ENCODE measurements at regions not wholly inside any gene's neighbourhood (a gene's known extent, or its start where the extent isn't known, plus 50 kb on each side); places are given as distances from the start of the nearest gene placed in this dataset.

DNA sequence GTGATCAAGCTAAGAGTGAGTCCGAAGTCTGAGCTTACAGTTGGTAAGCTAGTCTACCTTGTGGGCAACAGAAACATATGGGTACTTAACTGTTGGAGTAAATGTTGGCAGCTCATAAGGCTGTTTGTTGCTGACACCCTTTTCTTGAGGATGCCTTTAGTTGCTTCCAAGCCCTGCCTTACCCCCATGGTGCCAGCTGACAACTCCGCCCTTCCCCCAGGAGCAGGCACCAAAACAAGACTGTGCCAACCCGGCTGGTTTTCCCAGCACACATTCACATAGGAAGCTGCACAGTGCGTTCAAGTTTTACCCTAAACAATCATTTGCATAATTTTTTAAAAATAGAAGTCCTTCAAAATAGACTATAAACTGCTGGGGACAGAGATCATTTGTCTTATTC, 150.2 kb upstream of the LMO4 start:
- no peak overlapping the region for H3K27ac ChIP-seq
- intact Hi-C loops (cut with DNase I) = no loop called here
- TF ChIP-seq POLR2AphosphoS5 (IDR thresholded peaks at IDR 0.05; ENCODE audit: insufficient read depth in 1 of 2, low read depth in 1 of 2) (no peak), POLR2A (IDR thresholded peaks at IDR 0.05) (no peak)
- TF ChIP-seq, protein P1, sequence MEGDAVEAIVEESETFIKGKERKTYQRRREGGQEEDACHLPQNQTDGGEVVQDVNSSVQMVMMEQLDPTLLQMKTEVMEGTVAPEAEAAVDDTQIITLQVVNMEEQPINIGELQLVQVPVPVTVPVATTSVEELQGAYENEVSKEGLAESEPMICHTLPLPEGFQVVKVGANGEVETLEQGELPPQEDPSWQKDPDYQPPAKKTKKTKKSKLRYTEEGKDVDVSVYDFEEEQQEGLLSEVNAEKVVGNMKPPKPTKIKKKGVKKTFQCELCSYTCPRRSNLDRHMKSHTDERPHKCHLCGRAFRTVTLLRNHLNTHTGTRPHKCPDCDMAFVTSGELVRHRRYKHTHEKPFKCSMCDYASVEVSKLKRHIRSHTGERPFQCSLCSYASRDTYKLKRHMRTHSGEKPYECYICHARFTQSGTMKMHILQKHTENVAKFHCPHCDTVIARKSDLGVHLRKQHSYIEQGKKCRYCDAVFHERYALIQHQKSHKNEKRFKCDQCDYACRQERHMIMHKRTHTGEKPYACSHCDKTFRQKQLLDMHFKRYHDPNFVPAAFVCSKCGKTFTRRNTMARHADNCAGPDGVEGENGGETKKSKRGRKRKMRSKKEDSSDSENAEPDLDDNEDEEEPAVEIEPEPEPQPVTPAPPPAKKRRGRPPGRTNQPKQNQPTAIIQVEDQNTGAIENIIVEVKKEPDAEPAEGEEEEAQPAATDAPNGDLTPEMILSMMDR (IDR thresholded peaks at IDR 0.05) = no peak
- DNase-seq (ENCODE audit: extremely low spot score in 2 of 2) = no peak
- no peaks in the 10 kb centered on the region for H3K36me3 ChIP-seq
- no peaks in the 10 kb centered on the region for H3K9me3 ChIP-seq
- no peaks in the 10 kb centered on the region for H3K4me1 ChIP-seq
- H3K4me3 ChIP-seq = no peak overlapping the region
- no peaks in the 10 kb centered on the region for H3K27me3 ChIP-seq

DNA sequence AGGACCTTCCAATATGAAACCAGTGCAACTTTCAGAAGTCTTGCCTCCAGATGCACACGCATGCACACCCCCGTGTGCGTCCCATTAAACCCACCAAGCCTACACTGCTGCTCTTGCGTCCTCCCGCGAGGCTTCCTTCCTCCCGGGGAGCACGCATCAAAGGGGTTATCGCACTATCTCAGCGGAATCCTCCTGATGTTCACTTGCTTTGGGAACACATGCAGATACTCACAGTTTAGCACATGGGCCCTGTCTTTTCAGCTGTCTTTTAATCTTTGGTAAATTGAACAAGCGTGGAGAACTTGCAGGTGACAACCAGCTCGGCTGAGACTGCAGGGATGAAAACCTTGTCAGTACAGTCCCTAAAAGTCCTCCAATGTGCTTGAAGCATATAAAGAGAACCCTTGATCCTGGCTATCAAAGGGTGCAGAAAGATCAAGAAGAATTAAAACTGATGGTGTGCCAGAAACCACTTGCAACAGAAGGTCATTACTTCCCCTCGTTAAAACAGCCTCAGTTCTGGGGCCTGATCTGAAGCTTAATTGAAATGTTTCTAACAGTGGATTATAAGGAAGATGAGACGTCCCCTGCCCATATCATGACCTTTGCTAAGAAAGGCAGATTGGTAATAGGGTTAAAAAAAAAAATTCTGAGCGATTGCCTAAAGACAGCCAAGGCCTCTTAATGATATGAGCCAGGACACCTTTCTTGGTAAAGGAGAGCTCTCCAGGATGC, 149.4 kb upstream of the LMO4 start:
- no peaks in the 10 kb centered on the region for H3K27me3 ChIP-seq
- no peak overlapping the region for H3K27ac ChIP-seq
- H3K4me3 ChIP-seq = no peak overlapping the region
- H3K4me1 ChIP-seq = no peaks in the 10 kb centered on the region
- no peaks in the 10 kb centered on the region for H3K9me3 ChIP-seq
- intact Hi-C loops (cut with DNase I) = no loop called here
- DNase-seq (ENCODE audit: extremely low spot score in 2 of 2) = peak in 1 of 2 donors; percentile 16
- TF ChIP-seq POLR2A (IDR thresholded peaks at IDR 0.05) = no peak
- H3K36me3 ChIP-seq = no peaks in the 10 kb centered on the region

DNA sequence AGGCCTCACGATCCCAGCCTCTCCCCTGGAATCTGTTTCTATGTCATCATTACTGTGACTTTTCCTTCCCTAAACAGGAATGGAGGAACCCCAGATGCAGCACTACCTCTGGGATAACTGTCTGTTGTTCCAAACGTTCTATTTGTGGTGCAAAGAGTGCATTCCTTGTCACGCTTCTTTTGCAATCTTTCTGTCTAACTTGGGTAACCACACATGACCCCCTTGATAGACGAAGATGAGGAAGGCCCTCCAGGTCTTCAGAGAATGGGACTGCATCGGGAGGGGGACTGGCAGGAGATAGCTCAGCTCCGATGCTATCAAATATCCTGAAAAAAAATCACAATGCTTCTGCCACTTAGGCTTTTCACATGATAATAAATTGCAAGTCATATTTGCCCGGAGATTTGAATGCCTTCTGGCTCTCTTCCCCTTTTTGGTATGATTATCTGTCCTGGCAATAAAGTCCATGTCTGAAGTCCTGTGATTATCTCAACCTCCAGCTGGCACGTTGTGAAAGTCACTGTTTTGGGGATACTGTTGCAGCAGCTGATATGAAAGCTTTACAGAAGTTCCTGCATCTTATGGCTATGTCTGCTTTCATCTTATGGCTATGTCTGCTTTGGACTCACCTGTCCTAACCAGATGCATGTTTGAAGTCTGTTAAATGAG, 148.7 kb upstream of the LMO4 start:
- no peaks in the 10 kb centered on the region for H3K36me3 ChIP-seq
- DNase-seq (ENCODE audit: extremely low spot score in 2 of 2) = peak in 1 of 2 donors; percentile 47
- H3K9me3 ChIP-seq = no peaks in the 10 kb centered on the region
- no peak for TF ChIP-seq POLR2AphosphoS5 (IDR thresholded peaks at IDR 0.05; ENCODE audit: insufficient read depth in 1 of 2, low read depth in 1 of 2)
- no peak for TF ChIP-seq POLR2A (IDR thresholded peaks at IDR 0.05)
- TF ChIP-seq, protein P1 (IDR thresholded peaks at IDR 0.05) = no peak
- no peaks in the 10 kb centered on the region for H3K27me3 ChIP-seq
- no peak overlapping the region for H3K4me3 ChIP-seq
- no peak overlapping the region for H3K27ac ChIP-seq
- intact Hi-C loops (cut with DNase I) = no loop called here
- H3K4me1 ChIP-seq = no peaks in the 10 kb centered on the region

DNA sequence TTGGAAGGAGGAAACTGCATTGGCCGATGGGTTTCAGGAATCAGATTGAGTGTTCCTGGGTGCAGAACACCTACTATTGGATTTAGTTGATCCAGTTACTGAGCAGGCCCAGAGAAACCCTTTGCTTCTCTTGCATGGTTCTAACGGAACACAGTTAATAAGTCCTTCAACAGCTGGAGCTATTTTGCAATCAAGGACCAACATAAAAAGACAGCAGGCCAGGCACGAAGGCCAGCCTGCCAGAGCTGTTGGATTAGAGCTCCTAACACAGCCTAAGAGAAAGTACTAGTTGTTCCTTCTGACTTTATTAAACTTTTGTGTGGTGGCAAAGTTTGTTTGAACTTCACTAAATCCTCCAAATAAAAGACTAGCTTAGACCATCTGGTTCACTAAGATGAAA, 148.0 kb upstream of the LMO4 start:
- Histone ChIP-seq H3K4me3 (no peak overlapping the region), H3K27me3 (no peaks in the 10 kb centered on the region), H3K9me3 (no peaks in the 10 kb centered on the region), H3K27ac (no peak overlapping the region), H3K4me1 (no peaks in the 10 kb centered on the region), H3K36me3 (no peaks in the 10 kb centered on the region)
- TF ChIP-seq, protein P1 (IDR thresholded peaks at IDR 0.05) = no peak
- DNase-seq (ENCODE audit: extremely low spot score in 2 of 2) = no peak
- intact Hi-C loops (cut with DNase I) = no loop called here

DNA sequence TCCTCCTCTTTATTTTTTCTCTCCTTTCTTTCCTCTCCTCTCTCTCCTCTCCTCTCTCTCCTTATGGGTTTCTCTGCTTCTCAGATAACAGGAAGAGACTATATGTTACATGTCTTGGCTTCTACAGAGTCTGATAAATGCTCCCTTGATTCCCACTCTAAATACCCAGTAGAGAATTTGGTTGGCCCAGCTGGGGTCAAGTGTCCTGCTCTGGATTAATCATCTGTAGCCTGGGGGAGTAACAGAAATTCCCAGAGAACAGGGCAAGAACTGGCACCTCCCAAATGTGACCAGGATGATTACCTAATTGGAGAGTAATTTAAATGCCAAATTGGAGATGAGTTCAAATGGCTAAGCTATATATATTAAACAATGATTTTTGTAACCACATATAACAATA, 146.1 kb upstream of the LMO4 start:
- H3K27me3 ChIP-seq = no peaks in the 10 kb centered on the region
- H3K36me3 ChIP-seq = no peaks in the 10 kb centered on the region
- no peak overlapping the region for H3K27ac ChIP-seq
- H3K9me3 ChIP-seq = no peaks in the 10 kb centered on the region
- TF ChIP-seq, protein P1 (IDR thresholded peaks at IDR 0.05) = no peak
- TF ChIP-seq POLR2A (IDR thresholded peaks at IDR 0.05) = no peak
- TF ChIP-seq POLR2AphosphoS5 (IDR thresholded peaks at IDR 0.05; ENCODE audit: insufficient read depth in 1 of 2, low read depth in 1 of 2) = no peak
- no peak overlapping the region for H3K4me3 ChIP-seq
- intact Hi-C loops (cut with DNase I) = no loop called here
- DNase-seq (ENCODE audit: extremely low spot score in 2 of 2) = no peak
- no peaks in the 10 kb centered on the region for H3K4me1 ChIP-seq
